ENCODE measurements at regions not wholly inside any gene's neighbourhood (a gene's known extent, or its start where the extent isn't known, plus 50 kb on each side); places are given as distances from the start of the nearest gene placed in this dataset.
"Not testable (repeated sequence)": the region's sequence is repeated elsewhere in the genome, so short reads cannot be mapped to it uniquely, and the experiment has no call there.

GRCh38 chr11:116030697-116031331 is 526.6 kb upstream of the CADM1 start:
- DNase-seq (no peak), ATAC-seq (no peak)
- Histone ChIP-seq H3K27me3 (ENCODE audit: insufficient read depth in 3 of 3, low read length in 2 of 3) (peaks cover 0 to 8% (median 0%) of the 10 kb centered on the region in 3 donors), H3K27ac (no peak overlapping the region), H3K4me1 (no peaks in the 10 kb centered on the region), H3K9me3 (no peaks in the 10 kb centered on the region), H3K4me3 (no peak overlapping the region), H3K36me3 (ENCODE audit: insufficient read depth in 1 of 2, low read depth in 1 of 2) (no peaks in the 10 kb centered on the region)
- 88 to 89% (median 89%) methylated on average over 4 of the region's 4 CpGs for WGBS, 3 donors
- intact Hi-C loops (cut with DNase I) = no loop called here
- TF ChIP-seq CTCF (IDR thresholded peaks at IDR 0.05) = no peak

DNA sequence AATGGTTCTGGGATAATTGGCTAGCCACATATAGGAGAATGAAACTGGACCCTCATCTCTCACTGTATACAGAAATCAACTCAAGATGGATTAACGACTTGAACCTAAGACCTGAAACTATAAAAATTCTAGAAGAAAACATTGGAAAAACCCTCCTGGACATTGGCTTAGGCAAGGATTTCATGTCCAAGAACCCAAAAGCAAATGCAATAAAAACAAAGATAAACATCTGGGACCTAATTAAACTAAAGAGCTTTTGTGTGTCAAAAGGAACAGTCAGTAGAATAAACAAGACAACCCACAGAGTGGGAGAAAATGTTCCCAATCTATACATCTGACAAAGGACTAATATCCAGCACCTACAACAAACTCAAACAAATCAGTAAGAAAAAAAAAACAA is 524.3 kb upstream of the CADM1 start:
- 64 to 73% (median 67%) methylated on average over 1 of the region's 1 CpG for WGBS, 3 donors
- H3K36me3 ChIP-seq (ENCODE audit: insufficient read depth in 1 of 2, low read depth in 1 of 2); H3K27me3 ChIP-seq (ENCODE audit: insufficient read depth in 3 of 3, low read length in 2 of 3); H3K27ac ChIP-seq; intact Hi-C loops (cut with DNase I); ATAC-seq; H3K4me3 ChIP-seq; DNase-seq; H3K4me1 ChIP-seq; H3K9me3 ChIP-seq: not testable (repeated sequence)

GRCh38 chr11:115999437-115999836 is 495.2 kb upstream of the CADM1 start:
- DNase-seq (no peak), ATAC-seq (no peak)
- Histone ChIP-seq H3K4me1 (no peaks in the 10 kb centered on the region), H3K4me3 (no peak overlapping the region), H3K9me3 (no peaks in the 10 kb centered on the region), H3K27ac (no peak overlapping the region), H3K36me3 (ENCODE audit: insufficient read depth in 1 of 2, low read depth in 1 of 2) (no peaks in the 10 kb centered on the region), H3K27me3 (ENCODE audit: insufficient read depth in 3 of 3, low read length in 2 of 3) (peaks cover 0 to 17% (median 0%) of the 10 kb centered on the region in 3 donors)
- TF ChIP-seq CTCF (IDR thresholded peaks at IDR 0.05) = no peak
- intact Hi-C loops (cut with DNase I) = loop anchor here in 1 of 2 donors (10.0 kb wide), 1 partner anchor 275 kb away; no protein-coding TSS in a partner anchor

DNA sequence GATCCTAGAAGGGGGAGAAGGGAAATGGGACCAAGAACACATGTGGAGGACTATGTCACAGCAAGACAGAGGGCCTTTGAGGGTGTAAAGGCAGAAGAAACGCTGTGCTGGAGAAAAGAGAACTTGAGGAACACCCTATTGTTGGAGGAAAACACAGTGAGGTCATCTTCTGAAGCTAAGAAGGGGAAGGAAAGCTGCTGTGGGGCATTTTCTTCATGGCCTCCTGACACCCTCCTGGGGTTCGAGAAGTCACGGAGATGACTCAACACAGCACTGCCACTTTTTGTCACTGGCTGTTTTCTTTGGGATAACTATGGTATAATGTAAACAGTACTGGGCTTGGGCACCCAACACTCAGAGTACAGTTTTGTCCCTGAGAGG is 492.6 kb upstream of the CADM1 start:
- H3K27ac ChIP-seq = no peak overlapping the region
- DNase-seq (no peak), ATAC-seq (no peak)
- H3K4me3 ChIP-seq = no peak overlapping the region
- no peaks in the 10 kb centered on the region for H3K9me3 ChIP-seq
- intact Hi-C loops (cut with DNase I) = loop anchor here in 1 of 2 donors (10.0 kb wide), 1 partner anchor 278 kb away; no protein-coding TSS in a partner anchor
- 80 to 87% (median 87%) methylated on average over 3 of the region's 3 CpGs for WGBS, 3 donors
- peaks cover 0 to 22% (median 0%) of the 10 kb centered on the region in 3 donors for H3K27me3 ChIP-seq (ENCODE audit: insufficient read depth in 3 of 3, low read length in 2 of 3)
- H3K36me3 ChIP-seq (ENCODE audit: insufficient read depth in 1 of 2, low read depth in 1 of 2) = no peaks in the 10 kb centered on the region
- no peaks in the 10 kb centered on the region for H3K4me1 ChIP-seq
- no peak for TF ChIP-seq CTCF (IDR thresholded peaks at IDR 0.05)

- intact Hi-C loops (cut with DNase I) = loop anchor here in 1 of 2 donors (10.0 kb wide), 1 partner anchor 279 kb away; no protein-coding TSS in a partner anchor
- H3K9me3 ChIP-seq = no peaks in the 10 kb centered on the region
- no peak overlapping the region for H3K27ac ChIP-seq
- DNase-seq (no peak), ATAC-seq (no peak)
- 82 to 85% (median 83%) methylated on average over 5 of the region's 5 CpGs for WGBS, 3 donors
- no peaks in the 10 kb centered on the region for H3K4me1 ChIP-seq
- no peak for TF ChIP-seq CTCF (IDR thresholded peaks at IDR 0.05)
- H3K36me3 ChIP-seq (ENCODE audit: insufficient read depth in 1 of 2, low read depth in 1 of 2) = no peaks in the 10 kb centered on the region
- peaks cover 0 to 22% (median 0%) of the 10 kb centered on the region in 3 donors for H3K27me3 ChIP-seq (ENCODE audit: insufficient read depth in 3 of 3, low read length in 2 of 3)
- no peak overlapping the region for H3K4me3 ChIP-seq
Measured at GRCh38 chr11:115996125-115996807, 492.1 kb upstream of the CADM1 start.
